H1 (cell line): ENCODE measurements at regions not wholly inside any gene's neighbourhood (a gene's known extent, or its start where the extent isn't known, plus 50 kb on each side); places are given as distances from the start of the nearest gene placed in this dataset.

ENCODE experiments used
- CTCF ChIA-PET: fragments of 300-600 bp; sonication (Branson Sonifier 250); formaldehyde crosslinking; loops from one replicate; lab custom pipeline; 2021; ENCODE audit not compliant: partially characterized antibody; lab: Charles Lee
- POLR2A ChIA-PET: fragments of 300-600 bp; sonication (Branson Sonifier 250); formaldehyde crosslinking; loops from one replicate; lab custom pipeline; 2021; ENCODE audit warnings: inconsistent platforms; ENCODE audit not compliant: partially characterized antibody; lab: Charles Lee
- DNase-seq, 2 experiments: peaks; one replicate each; pipeline versions ENCODE4 v3.0.0 to v3.0.0-alpha.2; 2010 to 2022; ENCODE audit warnings: low spot score in 2 of 2, low read depth in 1 of 2, mixed read lengths in 1 of 2
- FAIRE-seq: peaks from 2 replicates; lab custom pipeline; 2011; peaks lifted over from hg19 to GRCh38; lab: Jason Lieb, UNC
- H2AFZ ChIP-seq: 2 replicates; pipeline ENCODE4 v1.8.1; 2012; ENCODE audit warnings: low read length, inconsistent platforms
- H2AK5ac ChIP-seq: 2 replicates; pipeline ENCODE4 v1.6.1; 2013; ENCODE audit warnings: low read depth, low read length
- H2BK120ac ChIP-seq: replicated peaks from 2 replicates; pipeline ENCODE3; 2013; ENCODE audit warnings: low read depth, low read length, inconsistent platforms
- H2BK12ac ChIP-seq: 2 replicates; pipeline ENCODE4 v1.6.1; 2013; ENCODE audit warnings: low read depth, low read length
- H2BK15ac ChIP-seq: 2 replicates; pipeline ENCODE4 v1.6.1; 2013; ENCODE audit warnings: low read length
- H2BK20ac ChIP-seq: 2 replicates; pipeline ENCODE4 v1.6.1; 2013; ENCODE audit warnings: low read length
- H2BK5ac ChIP-seq: 2 replicates; pipeline ENCODE4 v1.6.1; 2013; ENCODE audit warnings: low read depth, low read length
- H3K14ac ChIP-seq: 2 replicates; pipeline ENCODE4 v1.6.1; 2013; ENCODE audit warnings: inconsistent platforms; ENCODE audit not compliant: insufficient read length
- H3K18ac ChIP-seq: 2 replicates; pipeline ENCODE4 v1.6.1; 2013; ENCODE audit warnings: low read length; ENCODE audit errors: extremely low read depth
- H3K23ac ChIP-seq: 2 replicates; pipeline ENCODE4 v1.6.1; 2013; ENCODE audit warnings: inconsistent platforms; ENCODE audit not compliant: insufficient read length
- H3K23me2 ChIP-seq: 2 replicates; pipeline ENCODE4 v1.6.1; 2013; ENCODE audit warnings: low read depth, low read length
- H3K27ac ChIP-seq: 2 replicates; pipeline ENCODE4 v1.6.1; 2011; ENCODE audit warnings: low read depth, low read length, inconsistent platforms
- H3K27me3 ChIP-seq, 4 experiments: replicated peaks in 1 of 4; 1 replicate in 1 of 4; 2 replicates in 3 of 4; pipeline versions ENCODE4 v1.6.1 to v1.8.1; 2011 to 2013; ENCODE audit warnings: low read length in 3 of 4, mild to moderate bottlenecking in 3 of 4, inconsistent platforms in 2 of 4, mixed read lengths in 2 of 4, moderate library complexity in 1 of 4; ENCODE audit not compliant: control insufficient read depth in 3 of 4, insufficient read depth in 3 of 4; ENCODE audit errors: extremely low read depth in 1 of 4
- H3K36me3 ChIP-seq, 4 experiments: 2 replicates each; pipeline versions ENCODE4 v1.6.1 to v1.8.1; 2011 to 2013; ENCODE audit warnings: mild to moderate bottlenecking in 4 of 4, low read length in 3 of 4, moderate library complexity in 2 of 4, control low read depth in 1 of 4, inconsistent platforms in 1 of 4; ENCODE audit not compliant: insufficient read depth in 4 of 4, control insufficient read depth in 2 of 4
- H3K4ac ChIP-seq: replicated peaks from 2 replicates; pipeline ENCODE3; 2013; ENCODE audit warnings: low read length, low read depth, mixed read lengths, inconsistent platforms; ENCODE audit not compliant: insufficient read length
- H3K4me1 ChIP-seq, 4 experiments: replicated peaks in 1 of 4; 1 replicate in 1 of 4; 2 replicates in 3 of 4; pipeline versions ENCODE4 v1.6.1 to v1.8.1; 2011 to 2013; ENCODE audit warnings: low read length in 3 of 4, inconsistent platforms in 2 of 4, mixed read lengths in 1 of 4; ENCODE audit not compliant: insufficient read depth in 4 of 4, control insufficient read depth in 3 of 4
- H3K4me2 ChIP-seq, 2 experiments: 2 replicates each; pipeline versions ENCODE4 v1.6.1 to v1.8.1; 2011 to 2013; ENCODE audit warnings: low read depth in 2 of 2, low read length in 2 of 2, control low read depth in 1 of 2, inconsistent platforms in 1 of 2, mild to moderate bottlenecking in 1 of 2; ENCODE audit not compliant: insufficient read depth in 1 of 2
- H3K4me3 ChIP-seq, 4 experiments: fragments of 200-600, 300-600 bp in 1 of 4; sonication (generic), shearing (Covaris generic), sonication (Bioruptor Twin) in 1 of 4; 2 replicates each; pipeline versions ENCODE4 v1.5.1 to v1.8.1; 2011 to 2016; ENCODE audit warnings: low read length in 4 of 4, low read depth in 3 of 4, control low read depth in 2 of 4, inconsistent platforms in 2 of 4, mild to moderate bottlenecking in 2 of 4, mixed read lengths in 1 of 4, moderate library complexity in 1 of 4; ENCODE audit not compliant: insufficient read depth in 2 of 4; ENCODE audit errors: extremely low read depth in 1 of 4
- H3K56ac ChIP-seq: replicated peaks from 2 replicates; pipeline ENCODE3; 2013; ENCODE audit warnings: low read depth, mild to moderate bottlenecking, mixed read lengths, low read length, inconsistent platforms; ENCODE audit not compliant: insufficient read length
- H3K79me1 ChIP-seq: 2 replicates; pipeline ENCODE4 v1.6.1; 2013; ENCODE audit warnings: low read depth, low read length, control low read depth
- H3K79me2 ChIP-seq, 2 experiments: 2 replicates each; pipeline versions ENCODE4 v1.6.1 to v1.8.1; 2012 to 2013; ENCODE audit warnings: low read length in 2 of 2, mild to moderate bottlenecking in 2 of 2, inconsistent platforms in 1 of 2; ENCODE audit not compliant: insufficient read depth in 2 of 2, control insufficient read depth in 1 of 2
- H3K9ac ChIP-seq, 4 experiments: replicated peaks in 1 of 4; 1 replicate in 1 of 4; 2 replicates in 3 of 4; pipeline versions ENCODE4 v1.6.1 to v1.8.1; 2011 to 2013; ENCODE audit warnings: low read depth in 3 of 4, low read length in 3 of 4, control low read depth in 2 of 4, mild to moderate bottlenecking in 2 of 4, moderate library complexity in 2 of 4, inconsistent platforms in 1 of 4; ENCODE audit errors: extremely low read depth in 1 of 4
- H3K9me3 ChIP-seq, 2 experiments: 2 replicates each; pipeline versions ENCODE4 v1.6.1 to v1.8.1; 2012 to 2013; ENCODE audit warnings: mild to moderate bottlenecking in 2 of 2, moderate library complexity in 2 of 2, control low read depth in 1 of 2, inconsistent platforms in 1 of 2, low read depth in 1 of 2, low read length in 1 of 2, mixed read lengths in 1 of 2; ENCODE audit not compliant: insufficient read depth in 2 of 2
- H4K20me1 ChIP-seq, 2 experiments: replicated peaks in 1 of 2; 2 replicates each; pipeline versions ENCODE3 to v1.8.1; 2011 to 2013; ENCODE audit warnings: inconsistent platforms in 2 of 2, low read length in 2 of 2, mild to moderate bottlenecking in 1 of 2; ENCODE audit not compliant: insufficient read depth in 2 of 2, control insufficient read depth in 1 of 2
- H4K5ac ChIP-seq: 2 replicates; pipeline ENCODE4 v1.6.1; 2013; ENCODE audit warnings: low read length, low read depth, mixed read lengths, inconsistent platforms; ENCODE audit not compliant: insufficient read length
- H4K8ac ChIP-seq: 2 replicates; pipeline ENCODE4 v1.8.0; 2013; ENCODE audit warnings: mild to moderate bottlenecking, moderate library complexity, low read length, inconsistent platforms; ENCODE audit not compliant: insufficient read depth; ENCODE audit errors: extremely low read depth
- H4K91ac ChIP-seq: replicated peaks from 2 replicates; pipeline ENCODE3; 2013; ENCODE audit warnings: low read length, mixed read lengths, inconsistent platforms; ENCODE audit not compliant: insufficient read length
- ATF3 ChIP-seq: IDR thresholded peaks from 2 replicates; pipeline ENCODE4 v1.6.1; 2011; ENCODE audit warnings: low read depth, mild to moderate bottlenecking, low read length; ENCODE audit not compliant: insufficient read depth
- CTBP2 ChIP-seq: IDR thresholded peaks from 2 replicates; pipeline ENCODE4 v1.7.0; 2011; ENCODE audit warnings: borderline replicate concordance, mild to moderate bottlenecking, moderate library complexity, mixed read lengths, low read length; ENCODE audit not compliant: insufficient read depth, insufficient read length
- GTF2F1 ChIP-seq: IDR thresholded peaks from 2 replicates; pipeline ENCODE4 v1.6.1; 2012; ENCODE audit warnings: low read depth, low read length, improper control_type of control experiment, borderline replicate concordance
- RAD21 ChIP-seq, 2 experiments: IDR thresholded peaks in 1 of 2; conservative IDR thresholded peaks in 1 of 2; 2 replicates each; pipeline ENCODE4 v1.6.1; 2011; ENCODE audit warnings: low read depth in 2 of 2, low read length in 2 of 2, improper control_type of control experiment in 1 of 2, inconsistent platforms in 1 of 2, mild to moderate bottlenecking in 1 of 2, moderate library complexity in 1 of 2
- WGBS, 2 experiments: shearing (Covaris generic) in 1 of 2; methylation state at CpG; one replicate each; pipeline versions ENCODE4 v1.1.6 to v1.1.7; 2013 to 2015; ENCODE audit warnings: low lambda C conversion rate in 2 of 2, mixed read lengths in 2 of 2, inconsistent platforms in 1 of 2, low coverage in 1 of 2, missing lambda C conversion rate in 1 of 2; ENCODE audit not compliant: insufficient replicate concordance in 2 of 2, insufficient coverage in 1 of 2, insufficient read length in 1 of 2; ENCODE audit errors: extremely low coverage in 1 of 2, missing lambda C conversion rate in 1 of 2; 5-methylcytosine and 5-hydroxymethylcytosine counted together
- TF ChIP-seq, protein P1 (sequence below): IDR thresholded peaks from 2 replicates; pipeline ENCODE4 v1.6.1; 2011; ENCODE audit warnings: low read length, improper control_type of control experiment

DNA sequence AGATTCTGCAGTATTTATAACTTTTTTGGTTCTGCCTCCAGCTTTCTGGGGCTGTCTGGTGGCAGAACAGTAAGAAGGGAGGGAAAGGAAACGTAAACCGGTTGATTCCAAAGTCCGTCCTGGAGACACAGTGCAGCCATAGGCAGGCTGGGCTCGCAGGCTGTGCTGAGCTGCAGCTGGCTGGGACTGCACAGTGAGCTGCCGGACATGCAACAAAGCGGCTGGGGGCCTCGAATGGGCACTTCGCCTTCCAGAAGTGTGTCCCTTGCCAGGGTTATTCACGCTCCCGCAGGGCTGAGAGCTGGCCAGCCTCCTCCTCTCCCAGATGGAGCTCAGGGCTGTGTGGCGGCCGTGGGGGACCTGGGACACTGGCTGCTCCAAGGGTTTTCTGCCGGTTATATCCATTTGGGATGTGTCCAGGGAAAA lies 78.1 kb upstream of the CD93 start:
- no peak overlapping the region for H4K8ac ChIP-seq
- no peaks in the 10 kb centered on the region for H3K23me2 ChIP-seq
- no peak overlapping the region for H4K5ac ChIP-seq
- no peak for FAIRE-seq
- H3K79me1 ChIP-seq = no peaks in the 10 kb centered on the region
- ChIA-PET POLR2A (no interaction called here), CTCF (interaction anchor here (0.6 to 4.4 kb wide), 13 partner anchors 14 to 1587 kb away, joined by 3 to 31 read pairs (median 3); no protein-coding TSS in a partner anchor)
- no peak overlapping the region for H2BK12ac ChIP-seq
- H2BK15ac ChIP-seq = no peak overlapping the region
- H2BK20ac ChIP-seq = no peak overlapping the region
- H4K91ac ChIP-seq = no peak overlapping the region
- H2AK5ac ChIP-seq = no peak overlapping the region
- no peak overlapping the region for H2BK5ac ChIP-seq
- H3K4me3 ChIP-seq = no peak overlapping the region
- H3K27me3 ChIP-seq = no peaks in the 10 kb centered on the region
- H3K4me2 ChIP-seq = no peak overlapping the region
- H3K36me3 ChIP-seq = no peaks in the 10 kb centered on the region
- peak in 1 of 2 experiments; percentile 38 for DNase-seq
- H3K4ac ChIP-seq = no peak overlapping the region
- H3K4me1 ChIP-seq = peaks cover 2 to 7% (median 3%) of the 10 kb centered on the region in 4 experiments; a peak in 4 of 7 replicates
- no peaks in the 10 kb centered on the region for H3K9me3 ChIP-seq
- H3K27ac ChIP-seq = no peak overlapping the region
- no peak overlapping the region for H3K18ac ChIP-seq
- H4K20me1 ChIP-seq = no peaks in the 10 kb centered on the region
- H3K9ac ChIP-seq = no peak overlapping the region
- no peak overlapping the region for H2BK120ac ChIP-seq
- H3K14ac ChIP-seq = no peak overlapping the region
- H2AFZ ChIP-seq = no peak overlapping the region
- no peak overlapping the region for H3K56ac ChIP-seq
- no peak overlapping the region for H3K23ac ChIP-seq
- no peaks in the 10 kb centered on the region for H3K79me2 ChIP-seq
- 91% methylated on average over 13 of the region's 13 CpGs; no CpG with 5 or more reads in 1 of the 2 experiments for WGBS, 2 experiments
- TF ChIP-seq, protein P1, sequence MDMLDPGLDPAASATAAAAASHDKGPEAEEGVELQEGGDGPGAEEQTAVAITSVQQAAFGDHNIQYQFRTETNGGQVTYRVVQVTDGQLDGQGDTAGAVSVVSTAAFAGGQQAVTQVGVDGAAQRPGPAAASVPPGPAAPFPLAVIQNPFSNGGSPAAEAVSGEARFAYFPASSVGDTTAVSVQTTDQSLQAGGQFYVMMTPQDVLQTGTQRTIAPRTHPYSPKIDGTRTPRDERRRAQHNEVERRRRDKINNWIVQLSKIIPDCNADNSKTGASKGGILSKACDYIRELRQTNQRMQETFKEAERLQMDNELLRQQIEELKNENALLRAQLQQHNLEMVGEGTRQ = no peak
- TF ChIP-seq CTBP2 (no peak), GTF2F1 (no peak), ATF3 (no peak), RAD21 (IDR thresholded peaks at IDR 0.05 in 1 of 2, conservative IDR thresholded peaks at IDR 0.05 in 1 of 2; ENCODE audit: low read depth in 2 of 2, low read length in 2 of 2) (no peak)
